Stomach (tissue), 4 donors: ENCODE measurements at regions not wholly inside any gene's neighbourhood (a gene's known extent, or its start where the extent isn't known, plus 50 kb on each side); places are given as distances from the start of the nearest gene placed in this dataset.

Experiments
- CTCF ChIP-seq, 7 experiments: fragments of 450-650 bp in 4 of 7; fragments of 200-600 bp in 3 of 7; sonication (generic) in 3 of 7; IDR thresholded peaks; one replicate each; pipeline ENCODE4 v1.5.1; 2016 to 2019; ENCODE audit warnings: antibody characterized with exemption in 7 of 7, control low read depth in 2 of 7, mild to moderate bottlenecking in 1 of 7
- EP300 ChIP-seq: sonication (generic); formaldehyde crosslinking; IDR thresholded peaks from one replicate; pipeline ENCODE4 v1.6.1; 2017; ENCODE audit warnings: antibody characterized with exemption
- POLR2A ChIP-seq, 4 donors: fragments of 450-650 bp; IDR thresholded peaks; one replicate each; pipeline ENCODE4 v1.6.1; 2016; ENCODE audit warnings: antibody characterized with exemption in 4 of 4, control low read depth in 2 of 4, mild to moderate bottlenecking in 1 of 4, moderate library complexity in 1 of 4
- POLR2AphosphoS5 ChIP-seq, 3 donors: sonication (generic); formaldehyde crosslinking; IDR thresholded peaks; one replicate each; pipeline ENCODE4 v1.6.1; 2016; ENCODE audit warnings: antibody characterized with exemption in 3 of 3

- TF ChIP-seq CTCF (IDR thresholded peaks at IDR 0.05) (no peak), POLR2AphosphoS5 (IDR thresholded peaks at IDR 0.05) (peak in 1 of 3 donors; percentile 7), POLR2A (IDR thresholded peaks at IDR 0.05) (no peak), EP300 (no peak)
Measured at GRCh38 chr14:49972131-49972671, 79.3 kb downstream of the ARF6 start.
